ENCODE measurements at regions not wholly inside any gene's neighbourhood (a gene's known extent, or its start where the extent isn't known, plus 50 kb on each side); places are given as distances from the start of the nearest gene placed in this dataset.

DNA sequence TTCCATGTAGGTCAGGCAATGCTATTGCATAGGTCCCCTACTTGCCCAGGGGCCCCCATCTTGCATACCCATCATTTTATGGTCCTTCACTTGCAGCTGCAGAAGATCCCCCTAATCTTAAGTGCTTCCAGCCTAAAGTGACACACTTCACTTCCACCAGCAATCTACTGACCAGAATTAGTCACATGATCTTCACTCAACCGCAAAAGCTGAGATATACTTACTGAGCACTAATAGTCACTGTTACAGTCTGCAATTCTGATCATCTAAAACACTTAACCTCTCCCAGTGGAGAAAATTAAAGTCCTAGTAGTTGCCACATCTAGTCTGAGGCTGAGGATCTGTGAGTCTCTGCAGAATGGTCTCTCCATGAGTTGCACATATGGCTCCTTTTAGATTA, 82.1 kb downstream of the AREG start:
- no peaks in the 10 kb centered on the region for H3F3A ChIP-seq (ENCODE audit: low read depth)
- TF ChIP-seq EZH2phosphoT487 (IDR thresholded peaks at IDR 0.05; ENCODE audit: borderline replicate concordance), result no peak
- TF ChIP-seq, protein P1, sequence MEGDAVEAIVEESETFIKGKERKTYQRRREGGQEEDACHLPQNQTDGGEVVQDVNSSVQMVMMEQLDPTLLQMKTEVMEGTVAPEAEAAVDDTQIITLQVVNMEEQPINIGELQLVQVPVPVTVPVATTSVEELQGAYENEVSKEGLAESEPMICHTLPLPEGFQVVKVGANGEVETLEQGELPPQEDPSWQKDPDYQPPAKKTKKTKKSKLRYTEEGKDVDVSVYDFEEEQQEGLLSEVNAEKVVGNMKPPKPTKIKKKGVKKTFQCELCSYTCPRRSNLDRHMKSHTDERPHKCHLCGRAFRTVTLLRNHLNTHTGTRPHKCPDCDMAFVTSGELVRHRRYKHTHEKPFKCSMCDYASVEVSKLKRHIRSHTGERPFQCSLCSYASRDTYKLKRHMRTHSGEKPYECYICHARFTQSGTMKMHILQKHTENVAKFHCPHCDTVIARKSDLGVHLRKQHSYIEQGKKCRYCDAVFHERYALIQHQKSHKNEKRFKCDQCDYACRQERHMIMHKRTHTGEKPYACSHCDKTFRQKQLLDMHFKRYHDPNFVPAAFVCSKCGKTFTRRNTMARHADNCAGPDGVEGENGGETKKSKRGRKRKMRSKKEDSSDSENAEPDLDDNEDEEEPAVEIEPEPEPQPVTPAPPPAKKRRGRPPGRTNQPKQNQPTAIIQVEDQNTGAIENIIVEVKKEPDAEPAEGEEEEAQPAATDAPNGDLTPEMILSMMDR (conservative IDR thresholded peaks at IDR 0.05; ENCODE audit: low read length), result no peak
- H3K36me3 ChIP-seq (ENCODE audit: insufficient read depth, low read length), result no peaks in the 10 kb centered on the region
- no peaks in the 10 kb centered on the region for H3K79me2 ChIP-seq (ENCODE audit: insufficient read depth, low read length)
- no peak overlapping the region for H3K9ac ChIP-seq (ENCODE audit: low read depth, low read length, poor library complexity, severe bottlenecking)
- H3K9me2 ChIP-seq (replicated peaks; ENCODE audit: low read depth, low read length), result no peaks in the 10 kb centered on the region
- H4K20me1 ChIP-seq (ENCODE audit: insufficient read depth, low read length, poor library complexity, severe bottlenecking), result no peaks in the 10 kb centered on the region
- H3K4me3 ChIP-seq (ENCODE audit: low read length, poor library complexity, severe bottlenecking), result no peak overlapping the region
- no peaks in the 10 kb centered on the region for H3K9me3 ChIP-seq (ENCODE audit: insufficient read depth, low read depth, low read length)
- no peaks in the 10 kb centered on the region for H3K27me3 ChIP-seq (ENCODE audit: insufficient read depth, low read length, poor library complexity, severe bottlenecking)
- no peak overlapping the region for H3K4me2 ChIP-seq (ENCODE audit: low read depth, low read length, poor library complexity, severe bottlenecking)
- H3K4me1 ChIP-seq (ENCODE audit: insufficient read depth, low read length, poor library complexity, severe bottlenecking), result no peaks in the 10 kb centered on the region
- no peak overlapping the region for H2AFZ ChIP-seq (ENCODE audit: low read length)

DNA sequence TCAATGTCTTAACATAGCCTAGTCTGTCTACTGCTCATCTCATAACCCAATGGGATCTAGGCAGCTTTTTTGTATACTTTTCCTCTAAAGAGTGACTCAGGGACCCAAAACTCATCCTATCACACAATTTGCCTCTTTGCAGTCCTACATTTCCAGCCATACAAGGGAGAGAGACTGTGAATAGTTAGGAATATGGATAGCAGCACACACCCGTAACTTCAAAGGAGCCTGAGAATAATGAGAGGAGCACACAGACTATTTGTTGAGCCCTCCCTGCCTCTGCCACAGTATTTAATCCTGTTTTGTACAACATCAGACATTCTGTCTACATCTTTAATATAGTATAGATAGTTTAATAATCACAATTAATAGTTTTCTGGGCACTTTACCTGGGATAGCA, 83.2 kb downstream of the AREG start:
- no peaks in the 10 kb centered on the region for H3F3A ChIP-seq (ENCODE audit: low read depth)
- H3K4me2 ChIP-seq (ENCODE audit: low read depth, low read length, poor library complexity, severe bottlenecking), result no peak overlapping the region
- H3K36me3 ChIP-seq (ENCODE audit: insufficient read depth, low read length), result no peaks in the 10 kb centered on the region
- no peaks in the 10 kb centered on the region for H3K4me1 ChIP-seq (ENCODE audit: insufficient read depth, low read length, poor library complexity, severe bottlenecking)
- no peaks in the 10 kb centered on the region for H4K20me1 ChIP-seq (ENCODE audit: insufficient read depth, low read length, poor library complexity, severe bottlenecking)
- TF ChIP-seq, protein P1 (conservative IDR thresholded peaks at IDR 0.05; ENCODE audit: low read length), result no peak
- TF ChIP-seq EZH2phosphoT487 (IDR thresholded peaks at IDR 0.05; ENCODE audit: borderline replicate concordance), result no peak
- H3K9ac ChIP-seq (ENCODE audit: low read depth, low read length, poor library complexity, severe bottlenecking), result no peak overlapping the region
- no peak overlapping the region for H2AFZ ChIP-seq (ENCODE audit: low read length)
- no peaks in the 10 kb centered on the region for H3K27me3 ChIP-seq (ENCODE audit: insufficient read depth, low read length, poor library complexity, severe bottlenecking)
- no peaks in the 10 kb centered on the region for H3K9me3 ChIP-seq (ENCODE audit: insufficient read depth, low read depth, low read length)
- H3K79me2 ChIP-seq (ENCODE audit: insufficient read depth, low read length), result no peaks in the 10 kb centered on the region
- no peaks in the 10 kb centered on the region for H3K9me2 ChIP-seq (replicated peaks; ENCODE audit: low read depth, low read length)
- H3K4me3 ChIP-seq (ENCODE audit: low read length, poor library complexity, severe bottlenecking), result no peak overlapping the region

DNA sequence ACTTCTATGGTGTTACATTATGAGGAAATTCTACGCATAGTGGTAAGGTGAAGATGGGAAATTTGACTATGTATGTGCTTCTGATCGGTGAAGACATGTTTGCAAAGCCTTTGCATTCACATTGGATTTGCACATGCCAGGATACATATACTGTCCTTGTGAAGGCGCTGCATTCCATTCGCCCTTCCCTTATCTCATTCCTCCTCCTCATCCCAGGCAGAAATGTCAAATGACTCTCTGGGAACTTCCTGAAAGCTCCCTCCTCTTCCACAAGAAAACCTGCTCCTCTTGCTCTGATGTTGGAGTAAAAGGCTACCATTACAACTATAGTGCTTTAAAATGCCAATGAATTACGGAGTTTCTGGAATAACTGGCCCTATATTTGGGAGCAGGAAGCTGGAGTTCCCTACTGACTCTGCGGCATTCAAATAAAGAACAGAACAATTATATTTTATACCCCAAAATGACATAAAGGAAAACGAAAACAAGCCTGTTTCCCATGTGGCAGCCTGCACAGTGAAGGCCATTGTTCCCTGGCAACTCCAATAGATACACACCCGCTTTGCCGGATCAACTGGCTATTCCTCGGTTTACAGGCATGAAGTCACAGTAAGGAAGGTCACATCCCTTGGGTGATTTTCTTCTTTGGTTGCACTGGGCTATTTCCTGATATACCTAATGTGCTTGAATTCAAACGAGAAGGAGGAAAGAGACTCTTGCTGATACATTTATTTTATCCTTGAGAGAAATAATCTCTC, 84.5 kb downstream of the AREG start:
- H3K36me3 ChIP-seq (ENCODE audit: insufficient read depth, low read length), result no peaks in the 10 kb centered on the region
- H3K9me2 ChIP-seq (replicated peaks; ENCODE audit: low read depth, low read length), result no peaks in the 10 kb centered on the region
- no peak overlapping the region for H3K4me2 ChIP-seq (ENCODE audit: low read depth, low read length, poor library complexity, severe bottlenecking)
- H3K27me3 ChIP-seq (ENCODE audit: insufficient read depth, low read length, poor library complexity, severe bottlenecking), result no peaks in the 10 kb centered on the region
- no peak overlapping the region for H2AFZ ChIP-seq (ENCODE audit: low read length)
- no peak overlapping the region for H3K9ac ChIP-seq (ENCODE audit: low read depth, low read length, poor library complexity, severe bottlenecking)
- H3K9me3 ChIP-seq (ENCODE audit: insufficient read depth, low read depth, low read length), result no peaks in the 10 kb centered on the region
- H3K79me2 ChIP-seq (ENCODE audit: insufficient read depth, low read length), result no peaks in the 10 kb centered on the region
- TF ChIP-seq, protein P1 (conservative IDR thresholded peaks at IDR 0.05; ENCODE audit: low read length), result no peak
- TF ChIP-seq EZH2phosphoT487 (IDR thresholded peaks at IDR 0.05; ENCODE audit: borderline replicate concordance), result no peak
- no peak overlapping the region for H3K4me3 ChIP-seq (ENCODE audit: low read length, poor library complexity, severe bottlenecking)
- H3K4me1 ChIP-seq (ENCODE audit: insufficient read depth, low read length, poor library complexity, severe bottlenecking), result no peaks in the 10 kb centered on the region
- H4K20me1 ChIP-seq (ENCODE audit: insufficient read depth, low read length, poor library complexity, severe bottlenecking), result no peaks in the 10 kb centered on the region
- H3F3A ChIP-seq (ENCODE audit: low read depth), result no peaks in the 10 kb centered on the region

Measured in Loucy (cell line).